ENCODE measurements at regions not wholly inside any gene's neighbourhood (a gene's known extent, or its start where the extent isn't known, plus 50 kb on each side); places are given as distances from the start of the nearest gene placed in this dataset.
"Not testable (repeated sequence)": the region's sequence is repeated elsewhere in the genome, so short reads cannot be mapped to it uniquely, and the experiment has no call there.

GRCh38 chr16:29217104-29217751, 189.3 kb downstream of the NPIPB11 start:
- not testable (repeated sequence) for TF ChIP-seq POLR2A, CTCF, POLR2AphosphoS5 (IDR thresholded peaks at IDR 0.05)

Data from breast epithelium (tissue), 3 donors.